ENCODE measurements at regions not wholly inside any gene's neighbourhood (a gene's known extent, or its start where the extent isn't known, plus 50 kb on each side); places are given as distances from the start of the nearest gene placed in this dataset.
"Not testable (repeated sequence)": the region's sequence is repeated elsewhere in the genome, so short reads cannot be mapped to it uniquely, and the experiment has no call there.

- TF ChIP-seq CTCF (IDR thresholded peaks at IDR 0.05; ENCODE audit: control extremely low read depth, extremely low read depth, low read depth, missing control alignments), result no peak
- ChIA-PET POLR2A (no interaction called here), CTCF (no interaction called here)
- no peak for DNase-seq (ENCODE audit: extremely low spot score)
Measured at GRCh38 chr1:96104906-96105305, 616.7 kb upstream of the PTBP2 start.

- no peak for DNase-seq (ENCODE audit: extremely low spot score)
- ChIA-PET POLR2A (no interaction called here), CTCF (interaction anchor here (1.2 kb wide), 2 partner anchors 13 to 23 kb away, joined by 3 read pairs; no protein-coding TSS in a partner anchor)
- TF ChIP-seq CTCF (IDR thresholded peaks at IDR 0.05; ENCODE audit: control extremely low read depth, extremely low read depth, low read depth, missing control alignments), result no peak
Measured at GRCh38 chr1:96116731-96117130, 604.9 kb upstream of the PTBP2 start.

GRCh38 chr1:96130432-96130831 is 591.2 kb upstream of the PTBP2 start:
- CTCF ChIA-PET, result interaction anchor here (0.8 to 1.2 kb wide), 2 partner anchors 14 to 16 kb away, joined by 3 read pairs; no protein-coding TSS in a partner anchor
- no peak for TF ChIP-seq CTCF (IDR thresholded peaks at IDR 0.05; ENCODE audit: control extremely low read depth, extremely low read depth, low read depth, missing control alignments)
- POLR2A ChIA-PET, result no interaction called here
- DNase-seq (ENCODE audit: extremely low spot score), result no peak

GRCh38 chr1:96144636-96145035 is 576.9 kb upstream of the PTBP2 start:
- ChIA-PET POLR2A (no interaction called here), CTCF (interaction anchor here (1.7 kb wide), 1 partner anchor 9 kb away, joined by 4 read pairs; no protein-coding TSS in a partner anchor)
- no peak for DNase-seq (ENCODE audit: extremely low spot score)
- no peak for TF ChIP-seq CTCF (IDR thresholded peaks at IDR 0.05; ENCODE audit: control extremely low read depth, extremely low read depth, low read depth, missing control alignments)

- TF ChIP-seq CTCF (IDR thresholded peaks at IDR 0.05; ENCODE audit: control extremely low read depth, extremely low read depth, low read depth, missing control alignments), result no peak
- no peak for DNase-seq (ENCODE audit: extremely low spot score)
- ChIA-PET POLR2A (no interaction called here), CTCF (no interaction called here)
Measured at GRCh38 chr1:96145492-96145891, 576.1 kb upstream of the PTBP2 start.

GRCh38 chr1:96152957-96153356 is 568.6 kb upstream of the PTBP2 start:
- CTCF ChIA-PET, result interaction anchor here (1.5 kb wide), 2 partner anchors 9 to 11 kb away, joined by 4 read pairs; no protein-coding TSS in a partner anchor
- POLR2A ChIA-PET; DNase-seq (ENCODE audit: extremely low spot score): not testable (repeated sequence)

GRCh38 chr1:96157101-96157500 is 564.5 kb upstream of the PTBP2 start:
- no peak for DNase-seq (ENCODE audit: extremely low spot score)
- ChIA-PET POLR2A (no interaction called here), CTCF (no interaction called here)
- no peak for TF ChIP-seq CTCF (IDR thresholded peaks at IDR 0.05; ENCODE audit: control extremely low read depth, extremely low read depth, low read depth, missing control alignments)

All from GM10248 (cell line).